GM12878 (cell line): ENCODE measurements at regions not wholly inside any gene's neighbourhood (a gene's known extent, or its start where the extent isn't known, plus 50 kb on each side); places are given as distances from the start of the nearest gene placed in this dataset.

Experiments
- ATAC-seq: fragments of 200-7000 bp; cut with Tn5 transposase; 3 replicates; pipeline ENCODE4 v1.9.1; 2020; ENCODE audit warnings: mild to moderate bottlenecking, moderate library complexity
- BruUV-seq: library from RNA; stranded (reverse); fragments of 400-500 nt; replicated peaks from 2 replicates; lab custom pipeline; 2021; lab: Mats Ljungman, UMichigan
- CTCF ChIA-PET: fragments of 300-600 bp; sonication (Branson Sonifier 250); formaldehyde crosslinking; extraction: SDS; loops from one replicate; lab custom pipeline; 2021; ENCODE audit warnings: inconsistent platforms; lab: Yijun Ruan, JAX
- POLR2A ChIA-PET: fragments of 350-600 bp; formaldehyde crosslinking; extraction: SDS; loops from one replicate; lab custom pipeline; 2021; ENCODE audit warnings: inconsistent platforms; lab: Charles Lee
- RAD21 ChIA-PET: fragments of 300-600 bp; sonication (Branson Sonifier 250); formaldehyde crosslinking; loops from one replicate; lab custom pipeline; 2023; ENCODE audit warnings: antibody characterized with exemption; ENCODE audit not compliant: unreplicated experiment; lab: Charles Lee
- SMC1A ChIA-PET: fragments of 300-600 bp; sonication (Branson Sonifier 250); formaldehyde crosslinking; loops from one replicate; lab custom pipeline; 2023; ENCODE audit not compliant: unreplicated experiment, uncharacterized antibody; lab: Charles Lee
- DNase-seq: peaks from one replicate; pipeline ENCODE4 v3.0.0-alpha.2; 2011; ENCODE audit warnings: low read depth, low spot score
- FAIRE-seq: peaks from 3 replicates; lab custom pipeline; 2011; peaks lifted over from hg19 to GRCh38; lab: Jason Lieb, UNC
- H2AFZ ChIP-seq: 2 replicates; pipeline ENCODE4 v1.6.0; 2011; ENCODE audit warnings: low read depth, low read length, control low read depth; ENCODE audit not compliant: control insufficient read depth
- H3K27ac ChIP-seq: 2 replicates; pipeline ENCODE4 v1.5.1; 2011; ENCODE audit warnings: control low read depth; ENCODE audit not compliant: control insufficient read depth, insufficient read depth
- H3K27me3 ChIP-seq, 2 experiments: replicated peaks in 1 of 2; 2 replicates each; pipeline versions ENCODE4 v1.6.0 to v1.6.1; 2011; ENCODE audit warnings: low read length in 1 of 2; ENCODE audit not compliant: control insufficient read depth in 2 of 2, insufficient read depth in 2 of 2
- H3K36me3 ChIP-seq, 2 experiments: 2 replicates each; pipeline ENCODE4 v1.5.1; 2011; ENCODE audit warnings: low read length in 1 of 2; ENCODE audit not compliant: control insufficient read depth in 2 of 2, insufficient read depth in 2 of 2
- H3K4me1 ChIP-seq: 2 replicates; pipeline ENCODE4 v1.6.1; 2011; ENCODE audit warnings: mild to moderate bottlenecking, low read length, moderate library complexity, mixed read lengths; ENCODE audit not compliant: control insufficient read depth, insufficient read depth
- H3K4me2 ChIP-seq: 2 replicates; pipeline ENCODE4 v1.6.0; 2011; ENCODE audit warnings: control low read depth; ENCODE audit not compliant: control insufficient read depth, insufficient read depth
- H3K4me3 ChIP-seq: fragments of 200-600 bp; sonication (generic); 2 replicates; pipeline ENCODE4 v1.5.1; 2016
- H3K79me2 ChIP-seq: 2 replicates; pipeline ENCODE4 v1.6.0; 2011; ENCODE audit warnings: low read length; ENCODE audit not compliant: control insufficient read depth, insufficient read depth
- H3K9ac ChIP-seq: 2 replicates; pipeline ENCODE4 v1.8.0; 2011; ENCODE audit warnings: low read length, control low read depth, mixed read lengths; ENCODE audit not compliant: control insufficient read depth, insufficient read depth
- H3K9me3 ChIP-seq: replicated peaks from 3 replicates; pipeline ENCODE4 v1.5.1; 2011; ENCODE audit warnings: mild to moderate bottlenecking, low read length; ENCODE audit not compliant: control insufficient read depth, insufficient read depth
- H4K20me1 ChIP-seq: 2 replicates; pipeline ENCODE4 v1.6.0; 2011; ENCODE audit not compliant: control insufficient read depth, insufficient read depth
- CBX5 ChIP-seq: sonication (generic); IDR thresholded peaks from 2 replicates; pipeline ENCODE4 v1.6.1; 2016; ENCODE audit warnings: low read depth, moderate library complexity, mild to moderate bottlenecking, inconsistent platforms
- GATAD2B ChIP-seq: fragments of 450-650 bp; conservative IDR thresholded peaks from 2 replicates; pipeline ENCODE4 v1.6.1; 2017; ENCODE audit warnings: low read depth, mild to moderate bottlenecking, moderate library complexity
- HCFC1 ChIP-seq: fragments of 150-350 bp; IDR thresholded peaks from 2 replicates; pipeline ENCODE4 v1.6.1; 2014; ENCODE audit warnings: low read length
- MYB ChIP-seq: fragments of 150-350 bp; IDR thresholded peaks from 2 replicates; pipeline ENCODE4 v1.6.1; 2014; ENCODE audit warnings: mild to moderate bottlenecking, low read depth, low read length, borderline replicate concordance
- PML ChIP-seq: IDR thresholded peaks from 2 replicates; pipeline ENCODE4 v1.6.1; 2012; ENCODE audit warnings: low read length, inconsistent platforms
- SREBF2 ChIP-seq: IDR thresholded peaks from 2 replicates; pipeline ENCODE4 v1.6.1; 2012; ENCODE audit warnings: mild to moderate bottlenecking, low read length
- ZNF217 ChIP-seq: fragments of 450-650 bp; IDR thresholded peaks from 2 replicates; pipeline ENCODE4 v1.6.1; 2017; ENCODE audit warnings: antibody characterized with exemption, mild to moderate bottlenecking
- WGBS: methylation state at CpG from one replicate; pipeline ENCODE4 v1.1.6; 2016; ENCODE audit warnings: low lambda C conversion rate; ENCODE audit not compliant: insufficient replicate concordance, insufficient coverage; ENCODE audit errors: missing lambda C conversion rate; 5-methylcytosine and 5-hydroxymethylcytosine counted together
- in situ Hi-C: fragments of 300-500 bp; cut with MboI; formaldehyde crosslinking; loops from 9 replicates; pipeline ENCODE4 v1.14.3; 2018; ENCODE audit warnings: mixed read lengths
- intact Hi-C: fragments of 100-400 bp; cut with micrococcal nuclease; formaldehyde crosslinking; loops from one replicate; pipeline ENCODE4 v1.14.2; 2022; ENCODE audit not compliant: unreplicated experiment
- TF ChIP-seq, protein P1 (sequence below): fragments of 450-650 bp; conservative IDR thresholded peaks from 2 replicates; pipeline ENCODE4 v1.6.1; 2017; ENCODE audit warnings: mild to moderate bottlenecking, moderate library complexity
- TF ChIP-seq, protein P2 (sequence below): fragments of 450-650 bp; IDR thresholded peaks from 2 replicates; pipeline ENCODE4 v1.6.1; 2018; ENCODE audit warnings: mild to moderate bottlenecking, low read depth, moderate library complexity; ENCODE audit not compliant: partially characterized antibody

DNA sequence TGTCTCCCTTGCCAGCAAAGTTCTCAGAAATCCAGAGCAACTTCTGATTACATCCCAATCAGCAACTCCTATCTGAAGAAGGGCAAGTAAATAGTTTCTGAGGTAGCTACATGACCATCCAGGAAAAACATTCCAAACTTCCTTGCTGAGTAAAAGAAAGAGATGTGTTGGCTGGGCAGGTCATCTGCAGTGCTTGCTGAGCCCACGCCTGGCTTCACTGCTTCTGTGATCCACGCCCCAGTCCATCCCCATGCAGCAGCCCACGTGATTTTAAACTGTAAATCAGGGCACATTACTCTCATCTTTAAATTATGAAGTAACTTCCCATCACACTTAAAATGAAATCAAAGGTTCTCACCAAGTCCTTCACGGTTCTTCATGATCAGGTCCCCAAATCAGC is 603.6 kb downstream of the QKI start:
- TF ChIP-seq, protein P1, sequence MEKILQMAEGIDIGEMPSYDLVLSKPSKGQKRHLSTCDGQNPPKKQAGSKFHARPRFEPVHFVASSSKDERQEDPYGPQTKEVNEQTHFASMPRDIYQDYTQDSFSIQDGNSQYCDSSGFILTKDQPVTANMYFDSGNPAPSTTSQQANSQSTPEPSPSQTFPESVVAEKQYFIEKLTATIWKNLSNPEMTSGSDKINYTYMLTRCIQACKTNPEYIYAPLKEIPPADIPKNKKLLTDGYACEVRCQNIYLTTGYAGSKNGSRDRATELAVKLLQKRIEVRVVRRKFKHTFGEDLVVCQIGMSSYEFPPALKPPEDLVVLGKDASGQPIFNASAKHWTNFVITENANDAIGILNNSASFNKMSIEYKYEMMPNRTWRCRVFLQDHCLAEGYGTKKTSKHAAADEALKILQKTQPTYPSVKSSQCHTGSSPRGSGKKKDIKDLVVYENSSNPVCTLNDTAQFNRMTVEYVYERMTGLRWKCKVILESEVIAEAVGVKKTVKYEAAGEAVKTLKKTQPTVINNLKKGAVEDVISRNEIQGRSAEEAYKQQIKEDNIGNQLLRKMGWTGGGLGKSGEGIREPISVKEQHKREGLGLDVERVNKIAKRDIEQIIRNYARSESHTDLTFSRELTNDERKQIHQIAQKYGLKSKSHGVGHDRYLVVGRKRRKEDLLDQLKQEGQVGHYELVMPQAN = no peak
- TF ChIP-seq GATAD2B (no peak), CBX5 (no peak), MYB (no peak), PML (no peak), HCFC1 (no peak), ZNF217 (no peak), SREBF2 (no peak)
- TF ChIP-seq, protein P2, sequence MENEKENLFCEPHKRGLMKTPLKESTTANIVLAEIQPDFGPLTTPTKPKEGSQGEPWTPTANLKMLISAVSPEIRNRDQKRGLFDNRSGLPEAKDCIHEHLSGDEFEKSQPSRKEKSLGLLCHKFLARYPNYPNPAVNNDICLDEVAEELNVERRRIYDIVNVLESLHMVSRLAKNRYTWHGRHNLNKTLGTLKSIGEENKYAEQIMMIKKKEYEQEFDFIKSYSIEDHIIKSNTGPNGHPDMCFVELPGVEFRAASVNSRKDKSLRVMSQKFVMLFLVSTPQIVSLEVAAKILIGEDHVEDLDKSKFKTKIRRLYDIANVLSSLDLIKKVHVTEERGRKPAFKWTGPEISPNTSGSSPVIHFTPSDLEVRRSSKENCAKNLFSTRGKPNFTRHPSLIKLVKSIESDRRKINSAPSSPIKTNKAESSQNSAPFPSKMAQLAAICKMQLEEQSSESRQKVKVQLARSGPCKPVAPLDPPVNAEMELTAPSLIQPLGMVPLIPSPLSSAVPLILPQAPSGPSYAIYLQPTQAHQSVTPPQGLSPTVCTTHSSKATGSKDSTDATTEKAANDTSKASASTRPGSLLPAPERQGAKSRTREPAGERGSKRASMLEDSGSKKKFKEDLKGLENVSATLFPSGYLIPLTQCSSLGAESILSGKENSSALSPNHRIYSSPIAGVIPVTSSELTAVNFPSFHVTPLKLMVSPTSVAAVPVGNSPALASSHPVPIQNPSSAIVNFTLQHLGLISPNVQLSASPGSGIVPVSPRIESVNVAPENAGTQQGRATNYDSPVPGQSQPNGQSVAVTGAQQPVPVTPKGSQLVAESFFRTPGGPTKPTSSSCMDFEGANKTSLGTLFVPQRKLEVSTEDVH = no peak

More for the DNA sequence above, 603.6 kb downstream of the QKI start:
- Histone ChIP-seq H3K9me3 (no peaks in the 10 kb centered on the region), H2AFZ (no peak overlapping the region), H3K4me2 (no peak overlapping the region), H3K79me2 (no peaks in the 10 kb centered on the region), H3K27me3 (no peaks in the 10 kb centered on the region), H3K9ac (no peak overlapping the region), H3K4me1 (no peaks in the 10 kb centered on the region), H4K20me1 (no peaks in the 10 kb centered on the region), H3K4me3 (no peak overlapping the region), H3K36me3 (no peaks in the 10 kb centered on the region), H3K27ac (no peak overlapping the region)
- POLR2A ChIA-PET = no interaction called here
- intact Hi-C loops = no loop called here
- FAIRE-seq (no peak), ATAC-seq (no peak), DNase-seq (no peak)
- SMC1A ChIA-PET = no interaction called here
- 0% methylated on average over 4 of the region's 4 CpGs for WGBS
- CTCF ChIA-PET = no interaction called here
- no TSS peak for BruUV-seq
- in situ Hi-C loops = no loop called here
- RAD21 ChIA-PET = no interaction called here
